H9 (cell line): ENCODE measurements at regions not wholly inside any gene's neighbourhood (a gene's known extent, or its start where the extent isn't known, plus 50 kb on each side); places are given as distances from the start of the nearest gene placed in this dataset.
A peak's percentile ranks its signal among the peaks of the same experiment; 100 is the strongest.
"Not testable (repeated sequence)": the region's sequence is repeated elsewhere in the genome, so short reads cannot be mapped to it uniquely, and the experiment has no call there.

Source experiments
- DNase-seq: peaks from one replicate; pipeline ENCODE4 v3.0.0-alpha.2; 2017
- H2AFZ ChIP-seq: one replicate; pipeline ENCODE4 v1.6.1; 2013; ENCODE audit warnings: mild to moderate bottlenecking, low read length, control low read depth, moderate library complexity
- H2AK5ac ChIP-seq: 2 replicates; pipeline ENCODE4 v1.6.1; 2013; ENCODE audit warnings: low read length, control low read depth, mixed read lengths; ENCODE audit not compliant: insufficient read length
- H2BK120ac ChIP-seq: one replicate; pipeline ENCODE4 v1.6.1; 2013; ENCODE audit warnings: low read depth, mild to moderate bottlenecking, low read length, control low read depth, inconsistent platforms; ENCODE audit not compliant: poor library complexity, severe bottlenecking
- H2BK12ac ChIP-seq: 2 replicates; pipeline ENCODE4 v1.6.1; 2013; ENCODE audit warnings: low read length, control low read depth, mixed read lengths, low read depth; ENCODE audit not compliant: insufficient read length
- H2BK15ac ChIP-seq: 2 replicates; pipeline ENCODE4 v1.6.1; 2013; ENCODE audit warnings: low read depth, low read length, control low read depth
- H2BK20ac ChIP-seq: one replicate; pipeline ENCODE4 v1.6.1; 2013; ENCODE audit warnings: low read depth, mild to moderate bottlenecking, low read length, control low read depth, inconsistent platforms; ENCODE audit not compliant: poor library complexity, severe bottlenecking
- H2BK5ac ChIP-seq: 2 replicates; pipeline ENCODE4 v1.6.1; 2013; ENCODE audit warnings: low read length, control low read depth, mixed read lengths; ENCODE audit not compliant: insufficient read length
- H3K14ac ChIP-seq: 2 replicates; pipeline ENCODE4 v1.6.1; 2013; ENCODE audit warnings: low read length, control low read depth; ENCODE audit not compliant: insufficient read depth
- H3K18ac ChIP-seq: 2 replicates; pipeline ENCODE4 v1.6.1; 2013; ENCODE audit warnings: low read depth, mild to moderate bottlenecking, mixed read lengths, low read length, control low read depth; ENCODE audit not compliant: insufficient read length
- H3K23ac ChIP-seq: 2 replicates; pipeline ENCODE4 v1.6.1; 2013; ENCODE audit warnings: low read length, control low read depth, mixed read lengths, low read depth; ENCODE audit not compliant: insufficient read length
- H3K23me2 ChIP-seq: 2 replicates; pipeline ENCODE4 v1.6.1; 2013; ENCODE audit warnings: low read depth, mild to moderate bottlenecking, mixed read lengths, low read length, control low read depth; ENCODE audit not compliant: insufficient read length, poor library complexity, severe bottlenecking
- H3K27ac ChIP-seq: 2 replicates; pipeline ENCODE4 v1.5.1; 2013; ENCODE audit warnings: low read length, control low read depth, mixed read lengths, low read depth; ENCODE audit not compliant: insufficient read length
- H3K27me3 ChIP-seq: 2 replicates; pipeline ENCODE4 v1.6.1; 2013; ENCODE audit warnings: low read length, control low read depth, inconsistent platforms; ENCODE audit not compliant: insufficient read depth
- H3K4ac ChIP-seq: 2 replicates; pipeline ENCODE4 v1.6.1; 2013; ENCODE audit warnings: low read depth, mild to moderate bottlenecking, control low read depth, inconsistent platforms, low read length, moderate library complexity
- H3K4me1 ChIP-seq: 2 replicates; pipeline ENCODE4 v1.6.1; 2013; ENCODE audit warnings: low read length, control low read depth, inconsistent platforms; ENCODE audit not compliant: insufficient read depth
- H3K4me2 ChIP-seq: 2 replicates; pipeline ENCODE4 v1.6.1; 2013; ENCODE audit warnings: low read length, control low read depth, mixed read lengths; ENCODE audit not compliant: insufficient read length, insufficient read depth
- H3K56ac ChIP-seq: 2 replicates; pipeline ENCODE4 v1.6.1; 2013; ENCODE audit warnings: low read depth, mild to moderate bottlenecking, mixed read lengths, low read length, control low read depth; ENCODE audit not compliant: insufficient read length
- H3K79me1 ChIP-seq: 2 replicates; pipeline ENCODE4 v1.6.1; 2013; ENCODE audit warnings: low read depth, mild to moderate bottlenecking, moderate library complexity, low read length, control low read depth, inconsistent platforms; ENCODE audit not compliant: insufficient read depth, poor library complexity, severe bottlenecking
- H3K79me2 ChIP-seq: 2 replicates; pipeline ENCODE4 v1.6.1; 2013; ENCODE audit warnings: low read length, control low read depth, inconsistent platforms; ENCODE audit not compliant: insufficient read depth
- H3K9ac ChIP-seq: 2 replicates; pipeline ENCODE4 v1.6.1; 2013; ENCODE audit warnings: low read length, control low read depth, mixed read lengths; ENCODE audit not compliant: insufficient read length; ENCODE audit errors: extremely low read depth
- H3K9me3 ChIP-seq: one replicate; pipeline ENCODE4 v1.6.1; 2013; ENCODE audit warnings: low read depth, low read length, inconsistent platforms; ENCODE audit not compliant: control insufficient read depth
- H3T11ph ChIP-seq: one replicate; pipeline ENCODE4 v1.6.1; 2013; ENCODE audit warnings: mild to moderate bottlenecking, low read length, control low read depth, inconsistent platforms
- H4K20me1 ChIP-seq: one replicate; pipeline ENCODE4 v1.6.1; 2013; ENCODE audit not compliant: control insufficient read depth, insufficient read length, insufficient read depth
- H4K5ac ChIP-seq: 2 replicates; pipeline ENCODE4 v1.6.1; 2013; ENCODE audit warnings: low read depth, mild to moderate bottlenecking, mixed read lengths, low read length, control low read depth; ENCODE audit not compliant: insufficient read length
- H4K8ac ChIP-seq: replicated peaks from 2 replicates; pipeline ENCODE4 v1.6.1; 2013; ENCODE audit warnings: low read length, control low read depth, mixed read lengths, low read depth; ENCODE audit not compliant: insufficient read length
- H4K91ac ChIP-seq: 2 replicates; pipeline ENCODE4 v1.6.1; 2013; ENCODE audit warnings: low read depth, mild to moderate bottlenecking, moderate library complexity, mixed read lengths, low read length, control low read depth; ENCODE audit not compliant: insufficient read length
- H3K27ac Mint-ChIP-seq, 3 experiments: 2 replicates in 2 of 3; 3 replicates in 1 of 3; pipeline ENCODE4 v1.8.0; 2020 to 2021; ENCODE audit warnings: mixed read lengths in 3 of 3, mild to moderate bottlenecking in 1 of 3, moderate library complexity in 1 of 3
- H3K27me3 Mint-ChIP-seq: 2 replicates; pipeline ENCODE4 v1.8.0; 2021; ENCODE audit warnings: low read depth, mild to moderate bottlenecking, moderate library complexity, mixed read lengths
- H3K36me3 Mint-ChIP-seq, 3 experiments: 2 replicates in 2 of 3; 3 replicates in 1 of 3; pipeline ENCODE4 v1.8.0; 2020 to 2021; ENCODE audit warnings: low read depth in 3 of 3, mixed read lengths in 3 of 3; ENCODE audit not compliant: insufficient read depth in 1 of 3
- H3K4me1 Mint-ChIP-seq, 2 experiments: 2 replicates each; pipeline ENCODE4 v1.8.0; 2020; ENCODE audit warnings: mixed read lengths in 2 of 2
- H3K4me3 Mint-ChIP-seq, 2 experiments: 2 replicates in 1 of 2; 3 replicates in 1 of 2; pipeline ENCODE4 v1.8.0; 2020 to 2021; ENCODE audit warnings: mild to moderate bottlenecking in 2 of 2, mixed read lengths in 2 of 2, moderate library complexity in 1 of 2
- H3K9me3 Mint-ChIP-seq, 2 experiments: 2 replicates in 1 of 2; 3 replicates in 1 of 2; pipeline ENCODE4 v1.8.0; 2020; ENCODE audit warnings: mild to moderate bottlenecking in 2 of 2, mixed read lengths in 2 of 2, moderate library complexity in 1 of 2
- CTCF ChIP-seq: fragments of 200-600 bp; sonication (generic); conservative IDR thresholded peaks from 3 replicates; pipeline ENCODE4 v1.8.0; 2021; ENCODE audit warnings: antibody characterized with exemption, mild to moderate bottlenecking
- WGBS: extraction: QIAGEN DNeasy Blood & Tissue Kit; methylation state at CpG from one replicate; pipeline ENCODE4 v1.1.7; 2013; ENCODE audit warnings: missing lambda C conversion rate, low lambda C conversion rate, mixed read lengths; ENCODE audit not compliant: insufficient read length; ENCODE audit errors: extremely low coverage; 5-methylcytosine and 5-hydroxymethylcytosine counted together

GRCh38 chr5:25439025-25439424 lies 794.2 kb upstream of the CDH10 start:
- no peak overlapping the region for H3K27ac ChIP-seq
- peaks cover 52% of the 10 kb centered on the region for H3K79me2 ChIP-seq

GRCh38 chr5:25438375-25438774 lies 793.6 kb upstream of the CDH10 start:
- H3K27me3 ChIP-seq, H4K8ac ChIP-seq, H2BK20ac ChIP-seq, H3K56ac ChIP-seq, H3K9me3 Mint-ChIP-seq, H4K91ac ChIP-seq, H3K14ac ChIP-seq, H2AK5ac ChIP-seq, H3K23ac ChIP-seq, DNase-seq, H3K79me1 ChIP-seq, H2AFZ ChIP-seq, H3K27me3 Mint-ChIP-seq, H4K5ac ChIP-seq, H3K9ac ChIP-seq, H3K23me2 ChIP-seq, H3T11ph ChIP-seq, H3K18ac ChIP-seq, H4K20me1 ChIP-seq, H2BK120ac ChIP-seq, H3K4me1 ChIP-seq, H2BK15ac ChIP-seq, H2BK5ac ChIP-seq, H3K9me3 ChIP-seq, H2BK12ac ChIP-seq, H3K4ac ChIP-seq, H3K27ac ChIP-seq: not testable (repeated sequence)
- peak overlapping the region; percentile 45 for H3K4me2 ChIP-seq
- peaks cover 58 to 66% of the 10 kb centered on the region in 2 experiments for H3K4me1 Mint-ChIP-seq
- no CpG with 5 or more reads among the region's 6 CpGs for WGBS
- peak overlapping the region; percentile 20 to 26 (median 22); a peak in 1 of 7 replicates for H3K27ac Mint-ChIP-seq
- H3K4me3 Mint-ChIP-seq, result peak overlapping the region in 1 of 2 experiments; percentile 75; a peak in 3 of 5 replicates
- peaks cover 55% of the 10 kb centered on the region for H3K79me2 ChIP-seq
- H3K36me3 Mint-ChIP-seq, result peaks cover 52 to 75% (median 68%) of the 10 kb centered on the region in 3 experiments

More at GRCh38 chr5:25439025-25439424, 794.2 kb upstream of the CDH10 start:
- H2BK120ac ChIP-seq, result no peak overlapping the region
- Mint-ChIP-seq H3K27ac (peak overlapping the region in 2 of 3 experiments; percentile 23 to 44; a peak in 1 of 7 replicates), H3K4me3 (peak overlapping the region in 1 of 2 experiments; percentile 75; a peak in 4 of 5 replicates), H3K36me3 (peaks cover 52 to 77% (median 66%) of the 10 kb centered on the region in 3 experiments), H3K4me1 (peaks cover 58 to 65% of the 10 kb centered on the region in 2 experiments), H3K27me3 (no peaks in the 10 kb centered on the region; the same call in 1 of the 2 replicates), H3K9me3 (peaks cover 0 to 5% of the 10 kb centered on the region in 2 experiments; a peak in 3 of 5 replicates)
- TF ChIP-seq CTCF, result no peak
- H3K79me1 ChIP-seq, result no peaks in the 10 kb centered on the region
- H2BK15ac ChIP-seq, result no peak overlapping the region
- no peak overlapping the region for H2BK20ac ChIP-seq
- no peak overlapping the region for H3T11ph ChIP-seq
- H3K4me1 ChIP-seq, result no peaks in the 10 kb centered on the region
- H3K4me2 ChIP-seq, result peak overlapping the region; percentile 68
- H3K18ac ChIP-seq, result no peak overlapping the region
- no peak overlapping the region for H3K23ac ChIP-seq
- H3K9ac ChIP-seq, result peak overlapping the region; percentile 55
- no peak overlapping the region for H2AFZ ChIP-seq
- H2AK5ac ChIP-seq, result no peak overlapping the region
- H3K27me3 ChIP-seq, result no peaks in the 10 kb centered on the region
- no peak overlapping the region for H2BK5ac ChIP-seq
- H3K56ac ChIP-seq, result no peak overlapping the region
- no peak overlapping the region for H2BK12ac ChIP-seq
- H3K4ac ChIP-seq, result no peak overlapping the region
- no peak overlapping the region for H4K91ac ChIP-seq
- no peaks in the 10 kb centered on the region for H3K9me3 ChIP-seq
- H3K23me2 ChIP-seq, result peaks cover 4% of the 10 kb centered on the region
- no peak overlapping the region for H3K14ac ChIP-seq
- DNase-seq, result no peak
- H4K8ac ChIP-seq, result no peak overlapping the region
- WGBS, result no CpG with 5 or more reads among the region's 5 CpGs
- no peaks in the 10 kb centered on the region for H4K20me1 ChIP-seq
- no peak overlapping the region for H4K5ac ChIP-seq
